Esophagus muscularis mucosa (tissue), 4 donors: ENCODE measurements at regions not wholly inside any gene's neighbourhood (a gene's known extent, or its start where the extent isn't known, plus 50 kb on each side); places are given as distances from the start of the nearest gene placed in this dataset.
A peak's percentile ranks its signal among the peaks of the same experiment; 100 is the strongest.

Source experiments
- DNase-seq: peaks from one replicate; pipeline ENCODE4 v3.0.0-alpha.2; 2017; ENCODE audit errors: extremely low spot score
- H3K27ac ChIP-seq, 4 donors: fragments of 200-600 bp; sonication (generic); replicated peaks in 1 of 4; 1 replicate in 3 of 4; 2 replicates in 1 of 4; pipeline ENCODE4 v1.5.1; 2016 to 2019; ENCODE audit warnings: mild to moderate bottlenecking in 1 of 4
- H3K27me3 ChIP-seq, 4 donors: fragments of 200-600 bp; sonication (generic); one replicate each; pipeline versions ENCODE4 v1.5.1 to v1.6.0; 2016 to 2019
- H3K36me3 ChIP-seq, 4 donors: fragments of 200-600 bp; sonication (generic); one replicate each; pipeline ENCODE4 v1.5.1; 2016 to 2019
- H3K4me1 ChIP-seq, 4 donors: fragments of 200-600 bp; sonication (generic); one replicate each; pipeline ENCODE4 v1.5.1; 2016 to 2019
- H3K4me3 ChIP-seq, 4 donors: fragments of 200-600 bp; sonication (generic); 1 replicate in 2 of 4; 2 replicates in 2 of 4; pipeline ENCODE4 v1.5.1; 2016 to 2019; ENCODE audit warnings: mild to moderate bottlenecking in 4 of 4, moderate library complexity in 1 of 4
- H3K9me3 ChIP-seq, 4 donors: fragments of 200-600 bp; sonication (generic); 1 replicate in 3 of 4; 2 replicates in 1 of 4; pipeline ENCODE4 v1.5.1; 2016 to 2019
- EP300 ChIP-seq: sonication (generic); formaldehyde crosslinking; IDR thresholded peaks from one replicate; pipeline ENCODE4 v1.6.1; 2017; ENCODE audit warnings: antibody characterized with exemption
- POLR2A ChIP-seq: fragments of 450-650 bp; IDR thresholded peaks from one replicate; pipeline ENCODE4 v1.6.1; 2017; ENCODE audit warnings: antibody characterized with exemption, moderate library complexity, mild to moderate bottlenecking, low read depth
- POLR2AphosphoS5 ChIP-seq, 2 donors: sonication (generic); formaldehyde crosslinking; IDR thresholded peaks; one replicate each; pipeline ENCODE4 v1.6.1; 2017; ENCODE audit warnings: antibody characterized with exemption in 2 of 2
- WGBS: methylation state at CpG from one replicate; pipeline ENCODE4 v1.1.5; 2018; 5-methylcytosine and 5-hydroxymethylcytosine counted together
- intact Hi-C: fragments of 100-400 bp; cut with DNase I; formaldehyde crosslinking; loops from one replicate; pipeline ENCODE4 v1.15.1; 2023
- TF ChIP-seq, protein P1 (sequence below), 3 experiments: fragments of 200-600 bp in 2 of 3; fragments of 450-650 bp in 1 of 3; sonication (generic) in 2 of 3; IDR thresholded peaks; one replicate each; pipeline ENCODE4 v1.5.1; 2017 to 2019; ENCODE audit warnings: antibody characterized with exemption in 3 of 3, mild to moderate bottlenecking in 2 of 3, moderate library complexity in 1 of 3

DNA sequence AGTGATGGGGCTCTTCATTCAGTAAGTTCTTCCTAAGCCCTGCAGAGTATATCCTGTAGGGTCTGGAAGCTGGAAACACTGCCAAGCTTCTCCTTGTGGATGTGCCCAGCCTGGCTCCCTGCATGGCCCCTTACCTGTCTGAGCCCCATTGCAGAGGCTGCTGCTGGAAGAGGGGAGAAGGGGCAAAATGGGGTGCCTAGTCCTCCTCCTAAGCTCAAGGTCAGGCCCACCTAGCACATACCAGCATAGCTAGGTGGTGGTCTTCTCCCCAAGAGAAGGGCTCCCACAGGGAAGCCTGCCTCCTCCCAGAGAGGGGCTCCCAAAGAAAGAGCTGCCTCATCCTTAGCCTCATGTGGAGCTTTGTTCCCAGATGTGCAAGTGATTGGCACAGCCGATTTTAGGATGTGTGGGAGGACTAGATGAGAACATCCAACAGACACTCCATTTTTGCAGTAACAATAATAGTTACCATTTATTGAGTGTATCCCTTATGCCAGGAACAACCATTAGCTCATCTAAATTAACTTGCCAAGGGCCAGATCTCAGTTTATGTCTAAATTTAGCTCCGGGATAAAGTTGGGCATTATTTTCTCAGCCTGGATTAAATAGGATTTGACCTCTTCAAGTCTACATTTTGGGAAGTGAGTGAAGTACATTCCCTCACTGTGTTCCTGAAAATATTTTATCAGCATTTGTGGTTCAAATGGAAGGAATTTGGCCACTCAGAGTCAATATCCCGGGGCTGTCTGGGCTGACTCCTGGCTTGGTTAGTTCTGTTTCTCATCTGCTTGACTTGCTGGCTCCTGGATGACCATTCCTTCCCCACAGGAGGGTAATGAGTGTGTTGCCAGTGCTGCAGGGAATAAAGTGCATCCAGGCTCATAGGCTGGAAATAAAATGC lies 291.1 kb upstream of the ROPN1 start:
- Histone ChIP-seq H3K4me3 (no peak overlapping the region), H3K27me3 (no peaks in the 10 kb centered on the region), H3K36me3 (no peaks in the 10 kb centered on the region), H3K4me1 (peaks cover 38 to 61% (median 50%) of the 10 kb centered on the region in 4 donors), H3K9me3 (no peaks in the 10 kb centered on the region), H3K27ac (peak overlapping the region; percentile 82 to 90 (median 85))
- peak; percentile 88 for DNase-seq
- intact Hi-C loops = loop anchor here (5.0 kb wide), 2 partner anchors 251 to 266 kb away; partner anchors contain the start of gene KALRN
- TF ChIP-seq POLR2AphosphoS5 (IDR thresholded peaks at IDR 0.05) = peak in 1 of 2 donors; percentile 60
- TF ChIP-seq, protein P1, sequence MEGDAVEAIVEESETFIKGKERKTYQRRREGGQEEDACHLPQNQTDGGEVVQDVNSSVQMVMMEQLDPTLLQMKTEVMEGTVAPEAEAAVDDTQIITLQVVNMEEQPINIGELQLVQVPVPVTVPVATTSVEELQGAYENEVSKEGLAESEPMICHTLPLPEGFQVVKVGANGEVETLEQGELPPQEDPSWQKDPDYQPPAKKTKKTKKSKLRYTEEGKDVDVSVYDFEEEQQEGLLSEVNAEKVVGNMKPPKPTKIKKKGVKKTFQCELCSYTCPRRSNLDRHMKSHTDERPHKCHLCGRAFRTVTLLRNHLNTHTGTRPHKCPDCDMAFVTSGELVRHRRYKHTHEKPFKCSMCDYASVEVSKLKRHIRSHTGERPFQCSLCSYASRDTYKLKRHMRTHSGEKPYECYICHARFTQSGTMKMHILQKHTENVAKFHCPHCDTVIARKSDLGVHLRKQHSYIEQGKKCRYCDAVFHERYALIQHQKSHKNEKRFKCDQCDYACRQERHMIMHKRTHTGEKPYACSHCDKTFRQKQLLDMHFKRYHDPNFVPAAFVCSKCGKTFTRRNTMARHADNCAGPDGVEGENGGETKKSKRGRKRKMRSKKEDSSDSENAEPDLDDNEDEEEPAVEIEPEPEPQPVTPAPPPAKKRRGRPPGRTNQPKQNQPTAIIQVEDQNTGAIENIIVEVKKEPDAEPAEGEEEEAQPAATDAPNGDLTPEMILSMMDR (IDR thresholded peaks at IDR 0.05) = no peak
- TF ChIP-seq EP300 = peak; percentile 42
- WGBS = 29% methylated on average over 3 of the region's 3 CpGs

DNA sequence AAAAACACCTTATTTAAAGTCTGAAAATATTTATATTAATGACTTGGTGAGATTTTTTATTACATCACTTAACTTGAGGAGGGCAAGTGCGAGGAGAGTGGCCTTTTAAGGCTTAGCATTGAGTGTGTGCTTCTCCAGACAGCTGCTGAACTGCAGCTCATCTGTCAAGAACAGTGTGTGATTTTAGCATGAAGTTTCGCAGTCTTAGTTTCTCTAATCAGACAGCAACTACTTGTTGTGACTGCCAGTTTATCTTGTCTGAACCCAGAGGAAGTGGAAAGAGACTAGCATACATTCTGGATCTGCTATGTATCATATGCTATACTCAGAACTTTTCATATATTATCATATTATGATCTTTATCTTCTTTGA lies 291.7 kb upstream of the ROPN1 start:
- peak overlapping the region; percentile 82 to 90 (median 85) for H3K27ac ChIP-seq
- DNase-seq = peak; percentile 74
- TF ChIP-seq, protein P1 (IDR thresholded peaks at IDR 0.05) = no peak
- TF ChIP-seq EP300 (no peak), POLR2AphosphoS5 (IDR thresholded peaks at IDR 0.05) (peak; percentile 47 to 65), POLR2A (no peak)
- peaks cover 32 to 54% (median 44%) of the 10 kb centered on the region in 4 donors for H3K4me1 ChIP-seq
- no peak overlapping the region for H3K4me3 ChIP-seq
- H3K36me3 ChIP-seq = no peaks in the 10 kb centered on the region
- WGBS = 34% methylated on average over 2 of the region's 2 CpGs
- intact Hi-C loops = loop anchor here (5.0 kb wide), 2 partner anchors 251 to 266 kb away; partner anchors contain the start of gene KALRN
- no peaks in the 10 kb centered on the region for H3K27me3 ChIP-seq
- no peaks in the 10 kb centered on the region for H3K9me3 ChIP-seq

DNA sequence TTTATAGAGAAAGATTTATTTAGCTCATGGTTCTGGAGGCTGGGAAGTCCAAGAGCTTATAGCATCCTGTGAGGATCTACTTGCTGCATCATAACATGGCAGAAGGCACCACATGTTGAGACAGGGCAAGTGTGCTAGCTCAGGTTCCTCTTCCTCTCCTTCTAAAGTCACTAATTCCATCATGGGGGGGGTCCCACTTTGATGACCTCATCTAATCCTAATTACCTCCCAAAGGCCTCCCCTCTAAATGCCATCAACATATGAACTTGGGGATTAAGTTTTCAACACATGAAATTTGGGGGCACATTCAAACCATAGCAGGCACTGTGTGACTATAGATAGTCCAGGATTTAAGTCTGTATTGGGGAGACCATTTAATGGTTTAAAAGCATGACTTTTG lies 297.1 kb upstream of the ROPN1 start:
- intact Hi-C loops = no loop called here
- no peak for TF ChIP-seq EP300
- TF ChIP-seq POLR2A = no peak
- no peak for TF ChIP-seq POLR2AphosphoS5 (IDR thresholded peaks at IDR 0.05)
- TF ChIP-seq, protein P1 (IDR thresholded peaks at IDR 0.05) = no peak
- DNase-seq = no peak
- no peaks in the 10 kb centered on the region for H3K36me3 ChIP-seq
- H3K9me3 ChIP-seq = no peaks in the 10 kb centered on the region
- no peak overlapping the region for H3K27ac ChIP-seq
- H3K27me3 ChIP-seq = no peaks in the 10 kb centered on the region
- H3K4me3 ChIP-seq = no peak overlapping the region
- peaks cover 0 to 16% (median 8%) of the 10 kb centered on the region in 4 donors for H3K4me1 ChIP-seq

DNA sequence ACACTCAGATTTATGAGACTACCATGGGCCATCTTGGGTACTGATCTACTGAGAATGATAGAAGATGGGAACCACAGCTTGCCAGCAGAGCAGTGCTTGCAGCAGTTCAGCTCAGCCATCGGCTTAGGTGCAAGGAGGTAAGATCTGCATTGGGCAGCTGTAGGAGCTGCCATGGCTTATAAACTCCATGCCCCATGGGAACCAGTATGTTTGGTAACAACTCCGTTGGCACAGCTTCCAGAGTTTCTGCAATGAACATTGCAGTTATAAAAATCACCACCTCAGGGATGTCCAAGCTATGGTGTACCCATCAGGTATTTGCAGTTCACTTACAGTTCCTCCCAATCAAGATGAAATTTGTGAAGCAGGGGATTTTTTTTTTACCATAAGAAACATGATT lies 299.1 kb upstream of the ROPN1 start:
- DNase-seq = peak; percentile 79
- Histone ChIP-seq H3K27ac (no peak overlapping the region), H3K4me3 (no peak overlapping the region), H3K27me3 (no peaks in the 10 kb centered on the region), H3K9me3 (no peaks in the 10 kb centered on the region), H3K4me1 (peaks cover 0 to 4% (median 0%) of the 10 kb centered on the region in 4 donors), H3K36me3 (no peaks in the 10 kb centered on the region)
- TF ChIP-seq, protein P1 (IDR thresholded peaks at IDR 0.05) = no peak
- TF ChIP-seq POLR2A (no peak), EP300 (no peak), POLR2AphosphoS5 (IDR thresholded peaks at IDR 0.05) (no peak)
- WGBS = 100% methylated on average over 1 of the region's 2 CpGs
- intact Hi-C loops = no loop called here
